ENCODE measurements at regions not wholly inside any gene's neighbourhood (a gene's known extent, or its start where the extent isn't known, plus 50 kb on each side); places are given as distances from the start of the nearest gene placed in this dataset.

DNA sequence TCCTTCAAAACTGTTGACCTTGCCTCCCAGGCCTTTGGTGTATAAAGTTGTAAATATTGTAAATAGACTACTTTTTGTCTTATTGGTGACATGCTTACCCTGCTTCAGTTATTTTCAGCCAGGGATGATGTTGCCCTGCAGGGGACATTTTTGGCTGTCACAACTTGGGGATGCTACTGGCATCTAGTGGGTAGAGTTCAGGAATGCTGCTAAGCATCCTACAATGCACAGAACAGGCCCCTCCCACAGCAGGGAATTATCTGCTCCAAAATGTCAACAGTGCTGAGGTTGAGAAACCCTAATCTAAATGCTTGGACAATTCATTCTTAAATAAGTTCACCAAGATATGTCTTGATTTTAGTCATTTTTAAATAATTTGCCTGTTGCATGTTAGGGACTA lies 459.8 kb downstream of the PMP22 start:
- DNase-seq, result no peak

DNA sequence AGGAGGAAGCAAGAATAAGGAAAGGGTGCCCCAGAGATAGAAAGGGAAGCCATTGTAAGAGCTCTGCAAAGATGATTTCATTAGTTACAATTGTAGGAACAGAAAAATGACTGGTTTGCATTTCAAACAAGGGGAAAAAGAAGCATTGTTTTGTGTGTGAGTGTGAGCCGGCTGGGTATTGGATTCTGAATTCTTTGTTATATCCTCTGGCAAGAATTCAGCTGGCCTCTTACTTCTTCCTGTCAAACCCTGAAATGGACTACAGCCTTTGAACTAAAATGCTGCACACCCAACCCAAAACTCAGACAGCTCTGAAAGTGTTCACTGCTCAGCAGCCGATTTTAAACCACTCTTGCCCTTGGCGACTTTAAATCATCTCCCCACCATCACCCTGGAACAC lies 461.3 kb downstream of the PMP22 start:
- DNase-seq, result no peak

DNA sequence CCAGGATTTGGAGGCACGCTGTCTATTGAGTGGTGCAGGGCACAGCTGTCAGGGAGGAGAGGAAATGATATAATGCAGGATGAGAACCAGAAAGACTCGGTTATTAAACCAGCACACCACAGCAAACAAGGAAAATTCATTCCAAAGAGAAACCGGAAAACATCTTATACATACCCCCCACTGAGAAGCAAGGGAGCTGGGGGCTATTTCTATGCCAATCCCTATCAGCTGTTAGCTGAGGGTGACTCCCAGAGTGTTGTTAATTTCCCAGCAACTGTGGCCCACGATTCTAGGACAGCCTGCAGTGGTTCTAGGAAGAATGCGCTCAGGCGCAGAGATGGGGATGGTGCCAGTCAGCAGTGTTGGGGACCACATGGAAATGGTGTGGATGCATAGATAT lies 467.3 kb downstream of the PMP22 start:
- DNase-seq, result no peak

DNA sequence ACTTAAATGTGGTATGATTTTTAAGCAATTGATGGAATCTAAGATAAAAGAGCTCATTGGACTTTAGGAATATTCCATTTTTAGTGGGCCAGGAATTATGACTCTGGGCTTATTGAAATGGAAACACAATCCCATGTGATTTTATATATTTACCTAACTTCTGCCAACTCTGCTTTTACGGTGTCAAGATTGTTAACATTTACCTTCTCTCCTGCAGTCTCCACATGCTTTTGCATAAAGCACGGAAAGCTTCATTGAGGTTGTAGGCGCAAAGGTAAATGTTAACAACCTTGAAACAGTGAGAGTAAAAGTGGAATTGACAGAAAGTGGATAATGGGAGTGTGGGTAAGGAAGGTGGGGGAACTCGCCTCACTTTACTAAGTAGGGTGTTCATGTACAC lies 468.1 kb downstream of the PMP22 start:
- DNase-seq, result no peak

DNA sequence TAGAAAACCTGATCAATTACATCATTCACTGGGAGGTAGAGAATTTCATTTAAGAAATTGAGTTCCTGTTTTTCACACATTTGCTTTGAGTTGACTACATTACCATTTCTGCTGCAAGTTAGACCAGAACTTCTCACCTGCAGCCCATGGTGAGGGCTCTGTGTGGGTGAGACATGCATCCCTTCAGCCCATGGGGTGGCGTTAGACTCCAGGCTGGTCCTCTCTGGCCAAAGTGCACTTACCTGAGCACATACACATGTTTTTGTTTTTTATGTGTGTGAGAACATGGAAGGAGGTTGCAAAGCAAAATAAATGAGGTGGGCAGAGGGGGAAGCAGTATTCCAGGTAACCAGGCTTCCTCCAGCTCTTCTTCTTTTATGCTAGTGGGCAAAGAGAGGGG lies 470.2 kb downstream of the PMP22 start:
- no peak for DNase-seq

DNA sequence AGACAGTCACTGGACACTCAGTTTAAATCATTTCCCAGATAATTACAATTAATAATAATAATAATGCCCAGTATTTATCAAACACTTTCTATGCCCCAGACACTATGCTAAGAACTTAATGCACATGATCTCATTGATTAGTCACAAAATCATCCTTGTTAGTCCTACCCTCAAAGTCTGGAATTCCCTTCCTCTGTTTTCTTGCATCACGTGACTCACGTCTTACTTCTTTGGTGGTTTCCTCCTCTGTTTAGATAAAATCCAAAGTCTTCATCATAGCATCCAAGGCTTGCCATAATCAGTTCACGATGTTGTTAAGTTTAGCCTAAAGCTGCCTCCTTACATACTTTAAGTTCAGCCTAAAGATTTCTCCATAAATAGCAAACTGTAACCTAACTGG lies 471.9 kb downstream of the PMP22 start:
- DNase-seq, result no peak

DNA sequence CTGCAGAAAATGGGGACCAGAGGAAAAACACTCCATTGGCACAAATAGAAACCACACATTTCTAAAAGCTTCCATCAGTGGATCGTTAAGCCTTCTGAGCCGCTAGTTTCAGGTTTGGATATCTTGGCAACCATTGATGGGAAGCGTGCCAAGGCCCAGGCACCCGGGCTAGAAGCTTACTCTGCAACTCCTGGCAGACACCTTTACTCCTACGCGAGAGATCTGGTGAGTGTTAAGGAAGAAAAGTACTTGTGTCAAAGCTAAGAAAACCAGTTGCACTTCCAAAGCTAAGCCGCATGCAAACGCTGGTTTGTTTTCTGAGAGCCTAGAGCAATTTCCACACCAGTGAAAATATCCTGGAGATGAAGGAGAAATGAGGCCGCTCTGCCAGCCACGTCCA lies 472.4 kb downstream of the PMP22 start:
- no peak for DNase-seq

DNA sequence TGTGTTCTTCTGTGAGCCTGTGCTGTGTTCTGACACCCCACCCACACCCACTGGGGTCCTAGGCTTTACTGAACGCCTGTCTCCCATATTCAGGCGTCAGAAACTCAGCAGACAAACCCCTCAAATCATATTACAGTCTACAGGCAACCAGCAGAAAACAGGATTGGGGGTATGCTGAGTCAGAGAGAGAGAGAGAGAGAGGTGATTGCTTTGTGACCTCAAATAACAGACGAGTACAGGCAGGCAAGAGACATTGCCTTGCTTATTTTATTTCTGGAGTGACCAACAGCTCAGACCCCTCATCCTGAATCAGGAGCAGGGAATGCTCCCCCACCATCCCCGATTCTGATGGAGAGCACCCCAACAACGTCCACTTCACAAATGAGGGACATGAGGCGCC lies 473.9 kb downstream of the PMP22 start:
- no peak for DNase-seq

DNA sequence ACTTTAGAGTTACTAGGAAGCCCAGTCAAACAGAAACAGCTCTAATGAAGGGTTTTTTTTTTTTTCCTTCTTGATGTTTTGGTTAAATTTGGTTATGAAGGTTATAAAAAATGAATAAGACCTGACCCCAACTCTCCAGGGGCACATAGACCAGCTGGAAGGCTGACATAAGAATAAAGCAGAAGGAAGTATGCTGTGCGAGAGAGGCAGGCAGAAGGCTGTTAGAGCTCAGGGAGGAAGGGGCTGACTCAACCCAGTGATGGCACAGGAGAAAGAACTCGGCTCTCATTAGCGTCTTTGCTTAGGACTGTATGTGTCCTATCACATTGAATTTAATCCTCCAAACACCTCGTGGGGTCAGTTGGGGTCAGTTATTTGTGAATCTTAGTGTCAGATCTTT lies 474.6 kb downstream of the PMP22 start:
- no peak for DNase-seq

DNA sequence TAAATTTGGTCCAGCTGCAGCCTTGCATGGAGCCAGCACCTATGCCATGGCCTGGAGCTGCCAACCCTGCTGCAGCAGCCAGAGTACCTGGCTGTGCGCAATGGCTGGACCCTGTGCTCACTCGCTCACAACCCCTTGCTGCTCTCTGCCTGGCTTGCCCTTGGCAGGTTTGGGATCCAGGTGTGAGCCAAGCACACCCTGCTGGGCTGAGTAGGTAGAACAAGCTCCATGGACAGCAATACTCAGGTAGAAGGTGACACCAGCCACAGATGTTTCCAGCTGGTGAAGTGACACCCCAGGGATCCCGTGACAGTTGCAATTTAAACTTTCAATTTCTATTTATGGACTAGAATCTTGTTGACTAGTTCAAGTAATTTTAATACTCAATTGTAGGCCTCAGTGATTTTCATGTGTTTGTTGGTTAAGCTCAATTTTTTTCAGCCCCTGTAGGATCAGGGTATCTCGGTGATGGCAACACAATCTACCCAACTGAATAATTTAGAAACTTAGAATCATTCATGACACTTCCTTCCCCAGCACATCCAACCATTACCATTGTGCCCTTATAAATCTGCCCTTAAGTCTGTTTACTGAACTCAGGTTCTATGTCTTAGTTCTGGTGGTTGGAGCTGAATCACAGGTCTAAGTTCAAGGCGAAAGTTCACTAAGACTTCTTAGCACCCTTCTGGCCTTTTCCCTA lies 480.0 kb downstream of the PMP22 start:
- no peak for DNase-seq

DNA sequence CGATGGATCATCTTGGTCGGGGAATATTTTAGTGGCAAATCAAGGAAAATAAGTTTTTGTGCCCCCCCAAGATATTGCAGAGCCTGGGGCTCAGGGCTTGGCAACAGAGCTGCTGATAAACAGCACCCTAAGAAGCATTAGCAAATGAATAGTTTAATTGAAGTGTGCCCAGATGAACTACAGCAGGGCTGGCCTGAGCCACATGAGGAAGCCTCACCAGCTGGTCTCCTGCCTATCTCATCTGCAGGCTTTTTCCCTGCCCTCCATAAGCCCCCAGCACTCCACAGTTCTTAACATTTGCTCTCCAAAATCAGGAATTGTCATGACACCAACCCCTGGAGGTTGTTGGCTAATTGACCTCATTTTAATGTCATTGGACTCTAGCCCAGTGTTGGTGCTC lies 480.2 kb downstream of the HS3ST3B1 start:
- DNase-seq, result no peak

DNA sequence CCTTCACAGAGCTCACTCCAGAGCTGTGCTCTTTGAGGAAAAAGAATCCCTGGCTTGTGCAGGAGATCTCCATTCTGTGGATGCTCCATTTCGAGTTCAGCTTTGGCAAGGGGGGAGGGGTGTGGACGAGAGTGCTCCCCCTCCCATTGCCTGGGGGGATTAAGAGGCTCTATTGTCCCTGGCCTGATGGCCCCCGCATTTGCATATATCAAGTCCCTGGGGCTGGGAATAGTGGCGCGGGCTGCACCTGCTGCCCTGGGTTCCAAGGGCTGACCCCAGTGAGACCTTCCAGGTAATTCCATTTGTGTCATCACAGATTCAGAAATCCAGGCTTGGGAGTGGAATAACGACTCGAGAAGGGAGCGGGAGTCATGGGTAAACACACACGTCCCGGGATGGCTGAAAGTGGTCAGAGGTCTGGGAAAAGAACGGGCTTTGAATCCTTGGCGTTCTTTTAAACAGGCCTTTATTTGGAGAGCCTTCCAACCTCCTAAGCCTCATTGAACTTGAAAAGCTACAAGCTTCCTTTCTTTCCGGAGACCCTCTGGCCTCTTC lies 479.3 kb downstream of the HS3ST3B1 start:
- no peak for DNase-seq

DNA sequence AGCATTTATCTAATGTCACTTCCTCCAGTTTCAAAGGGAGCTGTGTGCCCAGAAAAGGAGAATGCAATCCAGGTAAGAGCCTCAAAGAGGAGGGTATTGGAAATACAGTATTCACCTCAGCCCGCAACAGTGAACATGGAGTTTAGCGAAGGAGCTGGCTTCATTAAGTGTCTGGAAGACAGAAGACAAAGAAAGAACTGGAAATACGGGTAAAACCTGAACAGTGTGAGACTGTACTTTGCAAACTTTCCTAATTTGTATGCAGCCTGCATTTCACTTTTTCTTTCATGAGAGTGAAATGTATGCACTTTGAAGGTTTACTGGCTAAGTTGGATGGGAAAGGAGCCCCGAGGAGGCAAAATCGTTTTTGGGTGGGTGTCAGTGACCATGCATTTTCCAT lies 478.4 kb downstream of the HS3ST3B1 start:
- no peak for DNase-seq

DNA sequence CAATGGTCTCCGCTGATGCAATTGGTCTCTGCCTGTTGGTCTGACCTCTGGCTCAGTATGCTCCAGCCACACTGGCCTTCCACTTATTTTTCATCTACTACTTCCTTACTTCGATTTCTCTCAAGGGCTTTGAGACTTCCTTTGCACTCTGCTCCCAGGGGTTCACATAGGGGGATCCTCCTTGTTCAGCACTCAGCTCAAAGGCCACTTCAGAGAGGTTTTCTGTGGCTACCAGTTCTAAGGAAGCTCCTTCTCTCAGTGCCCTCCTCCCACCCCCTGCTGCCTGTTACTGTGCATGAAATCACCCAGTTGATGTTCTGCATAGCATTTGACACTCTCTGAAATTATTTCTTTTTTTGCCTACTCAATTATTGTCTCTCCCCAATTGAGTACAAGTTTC lies 476.4 kb downstream of the HS3ST3B1 start:
- DNase-seq, result no peak

DNA sequence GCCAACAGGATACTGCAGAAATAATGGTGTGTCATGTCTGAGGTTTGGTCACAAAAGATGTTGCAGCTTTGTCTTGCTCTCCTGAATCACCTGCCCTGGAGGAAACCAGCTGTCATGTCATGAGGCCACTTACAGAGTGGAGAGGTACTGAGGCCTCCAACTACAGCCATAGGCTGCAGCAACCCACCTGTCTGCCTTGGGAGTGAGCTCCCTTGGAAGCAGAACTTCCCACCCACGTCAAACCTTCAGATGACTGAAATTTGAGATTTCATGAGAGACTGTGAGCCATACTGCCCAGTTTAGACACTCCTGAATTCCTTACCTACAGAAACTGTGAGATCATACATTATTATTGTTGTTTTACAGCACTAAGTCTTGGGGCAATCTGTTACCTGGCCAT lies 475.9 kb downstream of the HS3ST3B1 start:
- DNase-seq, result no peak

DNA sequence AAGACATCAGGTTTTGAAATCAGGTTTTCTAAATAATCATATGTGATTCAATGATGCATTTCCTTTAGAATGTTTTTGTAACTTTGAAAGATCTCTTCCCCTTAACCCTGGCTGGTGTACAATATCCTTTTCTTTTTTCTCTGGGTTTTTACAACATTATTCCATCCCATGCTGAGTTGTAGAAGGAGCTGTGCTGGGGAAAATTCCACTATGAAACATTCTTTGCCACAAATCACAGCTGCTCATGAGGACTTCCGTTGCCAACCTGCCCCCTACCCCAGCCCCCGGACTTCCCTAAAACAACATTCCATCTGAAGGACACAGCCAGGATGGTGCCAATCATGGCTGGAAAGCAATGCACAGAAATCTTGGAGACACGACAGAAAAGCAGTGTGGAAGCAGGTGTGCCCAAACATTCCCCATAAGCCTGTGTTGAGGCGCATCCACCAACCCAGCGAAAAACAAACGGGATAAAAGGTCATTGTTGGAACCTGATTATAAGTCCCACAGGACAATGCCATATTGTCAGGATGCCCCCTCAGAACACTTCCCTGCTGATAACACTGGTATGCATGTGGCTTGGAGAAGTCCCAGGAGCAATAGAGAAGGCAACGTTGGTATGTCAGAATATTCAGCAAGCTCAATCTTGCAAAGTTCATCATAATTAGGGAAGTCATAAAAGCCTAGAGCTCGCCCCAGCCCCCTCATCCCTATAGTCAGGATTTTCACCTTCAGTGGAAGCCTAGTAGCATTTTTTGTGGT lies 475.0 kb downstream of the HS3ST3B1 start:
- no peak for DNase-seq

DNA sequence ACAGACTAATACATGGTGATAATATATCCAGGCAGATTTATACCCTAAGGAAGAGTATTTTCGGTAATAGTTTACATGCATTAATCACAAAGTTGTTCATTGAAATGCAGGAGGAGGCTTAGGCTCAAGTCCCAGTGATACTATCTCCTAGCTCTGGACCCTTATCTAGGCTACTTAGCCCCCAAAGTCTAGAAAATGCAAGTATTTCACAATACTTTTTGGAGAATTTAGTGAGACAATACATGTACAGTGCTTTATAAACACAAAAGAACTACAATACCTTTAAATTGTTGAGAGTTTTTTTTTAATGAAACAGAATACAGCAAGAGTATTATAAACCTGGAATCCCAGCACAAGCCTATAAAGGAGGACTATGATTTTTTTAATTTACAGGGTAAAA lies 473.9 kb downstream of the HS3ST3B1 start:
- DNase-seq, result no peak

DNA sequence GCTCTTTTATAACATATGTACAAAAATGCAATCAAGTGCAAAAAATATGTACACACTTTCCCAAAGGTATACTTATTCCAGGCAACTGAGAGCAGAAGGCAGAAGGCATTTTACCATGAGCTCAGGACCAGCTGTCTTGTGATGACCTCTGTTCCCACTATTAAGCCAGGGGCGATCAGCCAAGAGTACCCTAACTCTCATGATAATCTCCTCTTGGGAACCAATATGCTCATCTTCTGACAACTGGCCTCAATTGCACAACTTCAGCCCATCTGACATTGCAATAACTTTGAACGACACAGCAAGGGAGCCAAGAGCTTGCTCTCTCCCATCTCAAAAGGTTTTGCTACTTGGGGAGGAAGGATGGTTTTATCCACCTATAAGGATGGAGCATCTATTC lies 471.9 kb downstream of the HS3ST3B1 start:
- DNase-seq, result no peak

DNA sequence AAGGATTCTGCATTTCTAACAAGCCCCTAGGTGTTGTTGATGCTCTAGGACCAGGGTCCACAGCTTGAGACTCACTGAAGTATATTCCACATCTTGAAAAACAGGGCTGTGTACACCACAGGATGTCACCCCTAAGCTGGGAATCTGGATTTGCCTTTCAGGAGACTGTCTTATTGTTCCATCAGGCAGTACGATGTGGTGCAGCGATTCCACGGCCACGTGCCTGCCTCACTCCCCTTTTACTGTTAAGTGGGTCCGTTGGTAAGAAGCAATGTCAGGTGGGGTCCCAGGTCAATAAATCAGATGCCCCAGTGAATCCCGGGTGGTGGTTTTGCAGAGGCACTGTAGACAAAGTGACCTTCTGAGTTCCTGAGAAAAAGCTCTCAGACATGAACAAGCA lies 470.7 kb downstream of the HS3ST3B1 start:
- DNase-seq, result no peak

DNA sequence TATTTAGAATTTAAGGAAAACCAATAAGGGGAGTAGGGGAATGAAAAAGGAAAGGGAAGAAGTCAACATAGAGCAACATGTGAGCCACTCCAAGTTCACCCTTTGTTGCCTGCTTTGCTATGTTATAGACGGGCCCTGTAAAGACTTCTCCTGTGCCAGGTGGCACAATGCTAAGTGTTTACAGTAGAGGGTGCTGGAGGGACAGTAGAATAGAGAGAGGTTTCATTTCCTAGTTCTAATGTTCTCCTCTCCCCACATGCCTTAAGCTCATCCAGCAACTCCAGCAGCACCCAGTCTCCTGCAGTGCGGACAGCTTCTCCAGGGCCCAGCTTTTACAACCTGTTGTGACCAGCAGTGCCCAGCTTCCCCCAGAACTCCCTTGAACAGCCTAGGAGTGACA lies 468.0 kb downstream of the HS3ST3B1 start:
- no peak for DNase-seq

DNA sequence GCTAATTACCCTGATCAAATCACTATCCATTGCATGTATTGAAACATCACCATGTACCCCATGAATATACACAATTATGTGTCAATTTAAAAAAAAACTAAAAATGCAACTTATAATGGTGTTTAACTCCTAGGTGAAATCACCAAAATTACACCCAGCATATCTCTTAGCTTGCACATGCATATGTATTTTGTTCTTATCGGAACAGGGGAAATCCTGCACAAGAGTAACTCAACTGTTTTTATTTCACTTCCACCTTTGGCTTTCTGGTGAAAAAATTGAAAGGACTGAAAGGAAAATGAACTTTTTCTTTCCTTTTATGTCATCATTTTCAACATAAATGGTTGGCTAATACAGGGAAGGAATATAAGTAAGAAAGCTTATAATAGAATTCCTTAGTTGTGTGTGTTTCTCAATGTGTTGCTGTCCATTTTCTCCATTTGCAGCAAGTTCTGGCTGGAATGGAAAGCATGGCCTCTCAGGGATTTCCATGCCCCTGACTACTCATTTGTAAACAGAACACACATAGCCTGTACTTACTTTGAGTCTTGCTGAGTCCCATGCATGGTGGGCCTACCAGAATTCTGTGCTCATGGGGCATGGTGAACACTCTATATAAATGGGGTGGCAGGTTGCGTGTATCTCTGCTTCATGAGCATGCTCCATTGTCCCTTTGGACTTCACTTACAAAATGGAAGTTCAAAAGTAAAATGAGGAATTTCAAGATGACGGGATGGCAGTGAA lies 462.0 kb downstream of the HS3ST3B1 start:
- no peak for DNase-seq

DNA sequence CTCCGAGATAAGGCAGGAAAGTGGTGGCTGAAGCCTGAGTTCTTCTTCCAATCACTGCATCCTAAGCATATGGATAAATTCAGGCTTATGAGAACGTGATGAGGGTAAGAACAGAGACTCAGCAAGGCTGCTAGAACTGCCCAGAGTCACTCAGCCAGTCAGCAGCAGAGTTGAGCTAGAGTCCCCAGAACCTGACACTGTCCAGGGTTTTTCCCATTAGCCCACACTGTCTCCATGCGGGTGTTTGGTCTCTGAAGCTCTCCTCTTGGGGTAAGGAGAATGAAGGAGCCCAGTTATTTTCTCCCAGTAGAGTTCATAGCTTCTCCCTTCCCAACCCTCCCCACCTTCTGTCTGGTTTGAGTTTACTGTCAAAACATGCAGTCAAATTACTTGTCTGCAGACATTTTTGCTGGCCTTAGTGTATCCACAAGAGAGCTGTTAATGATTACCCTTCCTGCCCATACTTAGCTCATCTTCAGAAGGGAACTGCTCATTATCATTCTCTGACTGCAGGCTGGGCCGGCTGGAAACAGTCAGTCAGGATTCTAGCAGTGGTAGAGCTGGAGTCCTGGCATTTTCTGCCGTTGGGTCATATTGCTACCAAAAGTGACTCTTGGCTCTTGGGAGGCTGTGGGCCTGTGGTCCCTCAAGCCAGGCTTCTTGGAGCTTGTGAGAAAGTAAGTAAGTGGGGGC lies 460.0 kb downstream of the HS3ST3B1 start:
- no peak for DNase-seq

DNA sequence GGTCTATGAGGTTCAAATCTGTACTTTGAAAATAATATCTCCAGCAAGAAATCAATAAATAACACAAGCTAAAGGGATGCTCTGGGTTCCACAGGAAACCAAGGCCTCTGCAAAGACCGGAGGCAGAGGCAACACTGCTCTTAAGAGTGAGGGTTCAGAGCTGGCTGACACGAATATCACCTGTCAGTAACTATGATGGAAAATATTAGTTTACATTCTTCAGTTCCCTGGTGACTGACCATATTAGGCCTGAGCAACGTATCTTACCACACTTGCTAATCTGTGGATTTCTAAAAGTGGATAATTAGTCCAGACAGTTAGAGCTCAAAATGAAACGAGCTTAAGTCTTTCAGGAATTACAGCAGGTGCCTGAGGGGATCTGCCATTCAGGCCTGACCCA lies 459.3 kb downstream of the HS3ST3B1 start:
- DNase-seq, result no peak

All from hindlimb muscle (tissue), 1 donor.